ENCODE measurements at regions not wholly inside any gene's neighbourhood (a gene's known extent, or its start where the extent isn't known, plus 50 kb on each side); places are given as distances from the start of the nearest gene placed in this dataset.

DNA sequence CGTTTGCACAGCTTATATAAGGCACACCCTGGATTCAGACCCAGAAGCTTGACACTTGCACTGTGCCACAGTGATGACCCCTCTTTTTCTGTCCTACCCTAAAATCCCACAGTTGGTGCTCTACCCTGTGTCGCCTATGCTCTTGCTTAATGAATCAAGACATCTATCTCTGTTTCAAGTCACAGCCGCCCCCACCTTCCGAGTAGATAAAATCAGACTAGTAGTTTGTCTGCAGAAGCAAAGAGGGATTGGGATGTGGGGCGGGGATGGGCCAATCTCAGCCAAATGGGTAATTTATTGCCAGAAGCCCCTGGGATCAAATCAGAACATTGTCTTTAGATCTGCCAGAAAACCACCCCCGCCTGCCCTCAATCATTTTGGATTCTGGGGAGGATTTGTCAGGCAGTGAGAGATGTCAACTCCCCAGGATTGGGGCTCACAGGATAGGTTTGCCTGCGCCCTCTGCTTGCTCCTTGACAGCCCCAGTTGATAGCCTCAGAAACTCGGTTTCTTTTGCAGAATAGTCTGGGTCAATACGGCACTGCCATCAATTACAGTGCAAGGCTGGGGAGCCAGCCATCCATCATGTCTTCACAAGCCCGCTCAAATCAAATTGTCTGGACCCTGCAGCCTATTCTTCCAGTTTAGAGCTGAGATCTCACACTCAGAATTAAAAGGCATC is 520.8 kb downstream of the GRIN2A start:
- no peak for TF ChIP-seq EZH2phosphoT487 (conservative IDR thresholded peaks at IDR 0.05; ENCODE audit: low read length)
- TF ChIP-seq, protein P1, sequence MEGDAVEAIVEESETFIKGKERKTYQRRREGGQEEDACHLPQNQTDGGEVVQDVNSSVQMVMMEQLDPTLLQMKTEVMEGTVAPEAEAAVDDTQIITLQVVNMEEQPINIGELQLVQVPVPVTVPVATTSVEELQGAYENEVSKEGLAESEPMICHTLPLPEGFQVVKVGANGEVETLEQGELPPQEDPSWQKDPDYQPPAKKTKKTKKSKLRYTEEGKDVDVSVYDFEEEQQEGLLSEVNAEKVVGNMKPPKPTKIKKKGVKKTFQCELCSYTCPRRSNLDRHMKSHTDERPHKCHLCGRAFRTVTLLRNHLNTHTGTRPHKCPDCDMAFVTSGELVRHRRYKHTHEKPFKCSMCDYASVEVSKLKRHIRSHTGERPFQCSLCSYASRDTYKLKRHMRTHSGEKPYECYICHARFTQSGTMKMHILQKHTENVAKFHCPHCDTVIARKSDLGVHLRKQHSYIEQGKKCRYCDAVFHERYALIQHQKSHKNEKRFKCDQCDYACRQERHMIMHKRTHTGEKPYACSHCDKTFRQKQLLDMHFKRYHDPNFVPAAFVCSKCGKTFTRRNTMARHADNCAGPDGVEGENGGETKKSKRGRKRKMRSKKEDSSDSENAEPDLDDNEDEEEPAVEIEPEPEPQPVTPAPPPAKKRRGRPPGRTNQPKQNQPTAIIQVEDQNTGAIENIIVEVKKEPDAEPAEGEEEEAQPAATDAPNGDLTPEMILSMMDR (IDR thresholded peaks at IDR 0.05; ENCODE audit: insufficient read depth, low read length, poor library complexity, severe bottlenecking): no peak
